CD14-positive monocyte (primary cell): ENCODE measurements at regions not wholly inside any gene's neighbourhood (a gene's known extent, or its start where the extent isn't known, plus 50 kb on each side); places are given as distances from the start of the nearest gene placed in this dataset.

Source experiments
- DNase-seq, 3 donors: peaks; one replicate each; pipeline ENCODE4 v3.0.0-alpha.2; 2011 to 2022
- H2AFZ ChIP-seq: 2 replicates; pipeline ENCODE4 v1.6.0; 2012; ENCODE audit warnings: mild to moderate bottlenecking, low read depth, low read length, inconsistent platforms; ENCODE audit not compliant: insufficient read depth, poor library complexity, severe bottlenecking
- H3K27ac ChIP-seq, 2 donors: 1 replicate in 1 of 2; 2 replicates in 1 of 2; pipeline ENCODE4 v1.5.1; 2012 to 2013; ENCODE audit warnings: low read length in 2 of 2, control low read depth in 1 of 2, inconsistent platforms in 1 of 2, low read depth in 1 of 2, mild to moderate bottlenecking in 1 of 2
- H3K27me3 ChIP-seq, 2 donors: one replicate each; pipeline versions ENCODE4 v1.6.0 to v1.6.1; 2011 to 2013; ENCODE audit warnings: low read length in 2 of 2; ENCODE audit not compliant: control insufficient read depth in 2 of 2, insufficient read depth in 2 of 2
- H3K36me3 ChIP-seq, 2 donors: replicated peaks in 1 of 2; 1 replicate in 1 of 2; 2 replicates in 1 of 2; pipeline versions ENCODE4 v1.5.1 to v1.6.1; 2012 to 2013; ENCODE audit warnings: low read length in 2 of 2, control low read depth in 1 of 2, inconsistent platforms in 1 of 2, mild to moderate bottlenecking in 1 of 2; ENCODE audit not compliant: insufficient read depth in 2 of 2, control insufficient read depth in 1 of 2
- H3K4me1 ChIP-seq, 2 donors: 1 replicate in 1 of 2; 2 replicates in 1 of 2; pipeline versions ENCODE4 v1.5.1 to v1.6.1; 2012 to 2013; ENCODE audit warnings: low read length in 2 of 2, control low read depth in 1 of 2, inconsistent platforms in 1 of 2, mild to moderate bottlenecking in 1 of 2, moderate library complexity in 1 of 2; ENCODE audit not compliant: insufficient read depth in 2 of 2, control insufficient read depth in 1 of 2
- H3K4me2 ChIP-seq: replicated peaks from 2 replicates; pipeline ENCODE3; 2012; ENCODE audit warnings: low read length, moderate library complexity, mild to moderate bottlenecking; ENCODE audit not compliant: poor library complexity, severe bottlenecking; ENCODE audit errors: extremely low read depth
- H3K4me3 ChIP-seq, 3 experiments: fragments of 200-600 bp in 1 of 3; sonication (generic) in 1 of 3; replicated peaks in 1 of 3; 1 replicate in 2 of 3; 2 replicates in 1 of 3; pipeline ENCODE4 v1.5.1; 2011 to 2013; ENCODE audit warnings: low read length in 3 of 3, mild to moderate bottlenecking in 3 of 3, control low read depth in 2 of 3, low read depth in 2 of 3, inconsistent platforms in 1 of 3, moderate library complexity in 1 of 3
- H3K79me2 ChIP-seq: 2 replicates; pipeline ENCODE4 v1.6.0; 2012; ENCODE audit warnings: mild to moderate bottlenecking, control low read depth, inconsistent platforms, low read length, moderate library complexity; ENCODE audit not compliant: insufficient read depth
- H3K9ac ChIP-seq: 2 replicates; pipeline ENCODE4 v1.6.0; 2017; ENCODE audit warnings: low read length, mild to moderate bottlenecking; ENCODE audit not compliant: insufficient read depth, poor library complexity, severe bottlenecking
- H3K9me3 ChIP-seq, 2 donors: replicated peaks in 1 of 2; 1 replicate in 1 of 2; 2 replicates in 1 of 2; pipeline versions ENCODE4 v1.5.1 to v1.6.1; 2012 to 2013; ENCODE audit warnings: low read length in 2 of 2, control low read depth in 1 of 2; ENCODE audit not compliant: control insufficient read depth in 1 of 2, insufficient read depth in 1 of 2
- H4K20me1 ChIP-seq: 2 replicates; pipeline ENCODE4 v1.6.0; 2012; ENCODE audit warnings: mild to moderate bottlenecking, low read length, control low read depth, moderate library complexity; ENCODE audit not compliant: insufficient read depth
- H3K27ac Mint-ChIP-seq, 7 donors: one replicate each; pipeline ENCODE4 v1.8.0; 2020; ENCODE audit warnings: mild to moderate bottlenecking in 7 of 7, mixed read lengths in 7 of 7, moderate library complexity in 6 of 7, inconsistent platforms in 2 of 7
- H3K27me3 Mint-ChIP-seq, 3 donors: one replicate each; pipeline ENCODE4 v1.8.0; 2021 to 2022; ENCODE audit warnings: low read depth in 3 of 3, mild to moderate bottlenecking in 3 of 3, mixed read lengths in 3 of 3, moderate library complexity in 3 of 3, inconsistent platforms in 1 of 3
- H3K36me3 Mint-ChIP-seq, 2 donors: one replicate each; pipeline ENCODE4 v1.8.0; 2020; ENCODE audit warnings: mixed read lengths in 2 of 2, inconsistent platforms in 1 of 2, mild to moderate bottlenecking in 1 of 2
- H3K4me1 Mint-ChIP-seq: one replicate; pipeline ENCODE4 v1.8.0; 2020; ENCODE audit warnings: mild to moderate bottlenecking, mixed read lengths
- H3K4me3 Mint-ChIP-seq, 2 donors: one replicate each; pipeline ENCODE4 v1.8.0; 2020; ENCODE audit warnings: mild to moderate bottlenecking in 2 of 2, mixed read lengths in 2 of 2, moderate library complexity in 1 of 2
- H3K9me3 Mint-ChIP-seq, 7 donors: one replicate each; pipeline ENCODE4 v1.8.0; 2020 to 2022; ENCODE audit warnings: mixed read lengths in 7 of 7, mild to moderate bottlenecking in 6 of 7, moderate library complexity in 6 of 7, inconsistent platforms in 2 of 7
- WGBS: methylation state at CpG from one replicate; pipeline ENCODE4 v1.1.5; 2013; ENCODE audit warnings: missing lambda C conversion rate; ENCODE audit not compliant: insufficient coverage; 5-methylcytosine and 5-hydroxymethylcytosine counted together
- intact Hi-C, 2 donors: fragments of 100-400 bp; cut with micrococcal nuclease; formaldehyde crosslinking; loops; one replicate each; pipeline versions ENCODE4 v1.15.0 to v1.15.1; 2023
- TF ChIP-seq, protein P1 (sequence below): fragments of 200-600 bp; IDR thresholded peaks from one replicate; pipeline ENCODE4 v1.8.0; 2022; ENCODE audit warnings: antibody characterized with exemption, mild to moderate bottlenecking

DNA sequence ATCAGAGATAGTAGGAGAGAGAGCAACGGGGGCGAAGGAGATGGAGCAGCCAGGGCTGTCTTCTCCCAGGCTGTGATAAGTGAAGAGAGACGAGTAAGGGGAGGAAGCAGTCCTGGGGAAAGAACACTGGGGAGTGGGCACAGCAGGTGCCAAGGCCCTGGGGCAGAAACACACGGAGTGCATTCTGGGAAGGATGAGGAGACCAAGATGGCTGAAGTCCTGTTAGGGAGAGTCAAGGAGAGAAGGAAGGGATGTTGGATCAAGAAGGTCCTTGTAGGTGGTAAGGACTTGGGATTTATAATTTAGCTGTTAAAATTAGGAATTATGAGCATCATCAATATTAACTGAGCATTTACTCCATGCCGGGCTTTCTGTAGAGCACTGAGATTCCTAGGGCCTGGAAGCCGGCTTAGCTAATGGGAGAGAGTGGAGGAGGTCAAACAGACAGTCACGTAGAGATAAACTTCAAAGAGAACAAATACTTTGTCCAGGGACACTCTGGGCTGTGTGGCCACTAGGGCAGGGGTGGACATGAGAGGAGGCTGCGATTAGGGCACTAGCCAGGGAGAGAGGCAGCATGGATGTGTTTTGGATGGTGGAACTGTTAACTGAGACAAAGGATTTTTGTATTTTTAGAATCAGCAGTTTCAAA, 134.2 kb upstream of the PEG3 start:
- WGBS = 58% methylated on average over 6 of the region's 8 CpGs
- Histone ChIP-seq H3K4me2 (no peak overlapping the region), H2AFZ (no peak overlapping the region), H3K4me3 (no peak overlapping the region), H3K27me3 (no peaks in the 10 kb centered on the region), H3K27ac (no peak overlapping the region), H3K9me3 (peaks cover 91 to 92% of the 10 kb centered on the region in 2 donors), H4K20me1 (no peaks in the 10 kb centered on the region), H3K36me3 (no peaks in the 10 kb centered on the region), H3K79me2 (no peaks in the 10 kb centered on the region), H3K4me1 (no peaks in the 10 kb centered on the region), H3K9ac (no peak overlapping the region)
- Mint-ChIP-seq H3K9me3 (peaks cover 28 to 89% (median 70%) of the 10 kb centered on the region in 7 donors), H3K4me1 (no peaks in the 10 kb centered on the region), H3K27ac (no peak overlapping the region), H3K36me3 (no peaks in the 10 kb centered on the region), H3K27me3 (no peaks in the 10 kb centered on the region), H3K4me3 (no peak overlapping the region)
- TF ChIP-seq, protein P1, sequence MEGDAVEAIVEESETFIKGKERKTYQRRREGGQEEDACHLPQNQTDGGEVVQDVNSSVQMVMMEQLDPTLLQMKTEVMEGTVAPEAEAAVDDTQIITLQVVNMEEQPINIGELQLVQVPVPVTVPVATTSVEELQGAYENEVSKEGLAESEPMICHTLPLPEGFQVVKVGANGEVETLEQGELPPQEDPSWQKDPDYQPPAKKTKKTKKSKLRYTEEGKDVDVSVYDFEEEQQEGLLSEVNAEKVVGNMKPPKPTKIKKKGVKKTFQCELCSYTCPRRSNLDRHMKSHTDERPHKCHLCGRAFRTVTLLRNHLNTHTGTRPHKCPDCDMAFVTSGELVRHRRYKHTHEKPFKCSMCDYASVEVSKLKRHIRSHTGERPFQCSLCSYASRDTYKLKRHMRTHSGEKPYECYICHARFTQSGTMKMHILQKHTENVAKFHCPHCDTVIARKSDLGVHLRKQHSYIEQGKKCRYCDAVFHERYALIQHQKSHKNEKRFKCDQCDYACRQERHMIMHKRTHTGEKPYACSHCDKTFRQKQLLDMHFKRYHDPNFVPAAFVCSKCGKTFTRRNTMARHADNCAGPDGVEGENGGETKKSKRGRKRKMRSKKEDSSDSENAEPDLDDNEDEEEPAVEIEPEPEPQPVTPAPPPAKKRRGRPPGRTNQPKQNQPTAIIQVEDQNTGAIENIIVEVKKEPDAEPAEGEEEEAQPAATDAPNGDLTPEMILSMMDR = no peak
- DNase-seq = no peak
- intact Hi-C loops = no loop called here

DNA sequence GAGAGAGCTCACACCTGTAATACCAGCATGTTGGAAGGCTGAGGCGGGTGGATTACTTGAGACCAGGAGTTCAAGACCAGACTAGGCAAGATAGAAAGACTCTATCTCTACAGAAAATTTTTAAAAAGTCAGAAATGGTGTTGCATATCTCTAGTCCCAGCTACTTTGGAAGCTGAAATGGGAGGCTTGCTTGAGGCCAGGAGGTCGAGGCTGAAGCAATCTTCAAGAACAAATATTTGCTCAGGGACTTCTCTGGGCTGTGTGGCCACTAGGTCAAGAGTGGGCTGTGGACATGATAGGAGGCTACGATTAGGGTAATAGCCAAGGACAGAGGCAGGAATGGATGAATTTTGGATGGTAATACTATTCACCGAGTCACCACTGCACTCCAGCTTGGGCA, 135.8 kb upstream of the PEG3 start:
- no peaks in the 10 kb centered on the region for H3K36me3 ChIP-seq
- peaks cover 91 to 95% of the 10 kb centered on the region in 2 donors for H3K9me3 ChIP-seq
- H3K4me1 ChIP-seq = no peaks in the 10 kb centered on the region
- no peaks in the 10 kb centered on the region for H4K20me1 ChIP-seq
- no peaks in the 10 kb centered on the region for H3K36me3 Mint-ChIP-seq
- no peaks in the 10 kb centered on the region for H3K27me3 ChIP-seq
- H3K4me3 Mint-ChIP-seq = no peak overlapping the region
- 67% methylated on average over 1 of the region's 4 CpGs for WGBS
- H3K4me1 Mint-ChIP-seq = no peaks in the 10 kb centered on the region
- no peaks in the 10 kb centered on the region for H3K79me2 ChIP-seq
- DNase-seq = no peak
- no peak overlapping the region for H3K27ac Mint-ChIP-seq
- no peak overlapping the region for H3K9ac ChIP-seq
- no peaks in the 10 kb centered on the region for H3K27me3 Mint-ChIP-seq
- H3K9me3 Mint-ChIP-seq = peaks cover 36 to 89% (median 73%) of the 10 kb centered on the region in 7 donors
- H3K4me2 ChIP-seq = no peak overlapping the region
- intact Hi-C loops = no loop called here
- TF ChIP-seq, protein P1 = no peak
- H2AFZ ChIP-seq = no peak overlapping the region
- H3K4me3 ChIP-seq = no peak overlapping the region
- H3K27ac ChIP-seq = no peak overlapping the region
